Fibroblast of peridontal ligament (primary cell): ENCODE measurements at regions not wholly inside any gene's neighbourhood (a gene's known extent, or its start where the extent isn't known, plus 50 kb on each side); places are given as distances from the start of the nearest gene placed in this dataset.
"Not testable (repeated sequence)": the region's sequence is repeated elsewhere in the genome, so short reads cannot be mapped to it uniquely, and the experiment has no call there.

ENCODE experiments used
- DNase-seq: peaks from one replicate; pipeline ENCODE4 v3.0.0-alpha.2; 2010; ENCODE audit errors: extremely low read depth

GRCh38 chr7:13092708-13093005 is 405.2 kb downstream of the ARL4A start:
- DNase-seq: no peak

- no peak for DNase-seq
These were observed 405.7 kb downstream of the ARL4A start for GRCh38 chr7:13093160-13093559.

- DNase-seq: peak; percentile 12
These were observed 410.1 kb downstream of the ARL4A start for GRCh38 chr7:13097499-13097898.

- no peak for DNase-seq
These were observed 410.7 kb downstream of the ARL4A start for GRCh38 chr7:13098161-13098560.

GRCh38 chr7:13099154-13099795 is 411.8 kb downstream of the ARL4A start:
- DNase-seq: no peak

GRCh38 chr7:13104128-13104527 is 416.7 kb downstream of the ARL4A start:
- DNase-seq: no peak

- no peak for DNase-seq
These were observed 417.8 kb downstream of the ARL4A start for GRCh38 chr7:13105209-13105608.

GRCh38 chr7:13106513-13106912 is 419.1 kb downstream of the ARL4A start:
- DNase-seq: no peak

- no peak for DNase-seq
These were observed 419.9 kb downstream of the ARL4A start for GRCh38 chr7:13107291-13107690.

GRCh38 chr7:13108061-13108460 is 420.6 kb downstream of the ARL4A start:
- no peak for DNase-seq

- DNase-seq: no peak
These were observed 421.8 kb downstream of the ARL4A start for GRCh38 chr7:13109201-13109600.

GRCh38 chr7:13110107-13110506 is 422.7 kb downstream of the ARL4A start:
- DNase-seq: no peak

- no peak for DNase-seq
These were observed 423.8 kb downstream of the ARL4A start for GRCh38 chr7:13111230-13111629.

GRCh38 chr7:13114240-13114639 is 426.8 kb downstream of the ARL4A start:
- not testable (repeated sequence) for DNase-seq

GRCh38 chr7:13115157-13115772 is 427.8 kb downstream of the ARL4A start:
- DNase-seq: peak; percentile 20

GRCh38 chr7:13115855-13116254 is 428.4 kb downstream of the ARL4A start:
- no peak for DNase-seq

GRCh38 chr7:13117103-13117502 is 429.7 kb downstream of the ARL4A start:
- DNase-seq: peak; percentile 42

- DNase-seq: no peak
These were observed 430.2 kb downstream of the ARL4A start for GRCh38 chr7:13117592-13117991.

- DNase-seq: not testable (repeated sequence)
These were observed 437.2 kb downstream of the ARL4A start for GRCh38 chr7:13124629-13125028.

GRCh38 chr7:13126347-13126746 is 438.9 kb downstream of the ARL4A start:
- DNase-seq: no peak

- DNase-seq: no peak
These were observed 442.9 kb downstream of the ARL4A start for GRCh38 chr7:13130321-13130720.

GRCh38 chr7:13130906-13131305 is 443.5 kb downstream of the ARL4A start:
- not testable (repeated sequence) for DNase-seq

- DNase-seq: no peak
These were observed 444.9 kb downstream of the ARL4A start for GRCh38 chr7:13132314-13132713.

GRCh38 chr7:13136345-13136744 is 448.9 kb downstream of the ARL4A start:
- DNase-seq: not testable (repeated sequence)
